Activated T-helper 17 cell treated with anti-CD3 and anti-CD28 coated beads, Interleukin-2, amount 50 U/mL, for 72 hours (primary cell): ENCODE measurements at regions not wholly inside any gene's neighbourhood (a gene's known extent, or its start where the extent isn't known, plus 50 kb on each side); places are given as distances from the start of the nearest gene placed in this dataset.
"Not testable (repeated sequence)": the region's sequence is repeated elsewhere in the genome, so short reads cannot be mapped to it uniquely, and the experiment has no call there.

Source experiments
- ATAC-seq: fragments of 150-1000 bp; cut with Tn5 transposase; replicated peaks from 2 replicates; pipeline ENCODE4 v1.10.0; 2021; ENCODE audit warnings: mild to moderate bottlenecking, moderate library complexity
- H3K27ac Mint-ChIP-seq: one replicate; pipeline ENCODE4 v1.8.0; 2022; ENCODE audit warnings: mixed read lengths
- H3K27me3 Mint-ChIP-seq: one replicate; pipeline ENCODE4 v1.8.0; 2022; ENCODE audit warnings: mixed read lengths
- H3K36me3 Mint-ChIP-seq: one replicate; pipeline ENCODE4 v1.8.0; 2022; ENCODE audit warnings: low read depth, mild to moderate bottlenecking, mixed read lengths
- H3K4me1 Mint-ChIP-seq: one replicate; pipeline ENCODE4 v1.8.0; 2022; ENCODE audit warnings: mixed read lengths
- H3K4me3 Mint-ChIP-seq: one replicate; pipeline ENCODE4 v1.8.0; 2022; ENCODE audit warnings: mild to moderate bottlenecking, mixed read lengths
- H3K9me3 Mint-ChIP-seq: one replicate; pipeline ENCODE4 v1.8.0; 2022; ENCODE audit warnings: mixed read lengths

DNA sequence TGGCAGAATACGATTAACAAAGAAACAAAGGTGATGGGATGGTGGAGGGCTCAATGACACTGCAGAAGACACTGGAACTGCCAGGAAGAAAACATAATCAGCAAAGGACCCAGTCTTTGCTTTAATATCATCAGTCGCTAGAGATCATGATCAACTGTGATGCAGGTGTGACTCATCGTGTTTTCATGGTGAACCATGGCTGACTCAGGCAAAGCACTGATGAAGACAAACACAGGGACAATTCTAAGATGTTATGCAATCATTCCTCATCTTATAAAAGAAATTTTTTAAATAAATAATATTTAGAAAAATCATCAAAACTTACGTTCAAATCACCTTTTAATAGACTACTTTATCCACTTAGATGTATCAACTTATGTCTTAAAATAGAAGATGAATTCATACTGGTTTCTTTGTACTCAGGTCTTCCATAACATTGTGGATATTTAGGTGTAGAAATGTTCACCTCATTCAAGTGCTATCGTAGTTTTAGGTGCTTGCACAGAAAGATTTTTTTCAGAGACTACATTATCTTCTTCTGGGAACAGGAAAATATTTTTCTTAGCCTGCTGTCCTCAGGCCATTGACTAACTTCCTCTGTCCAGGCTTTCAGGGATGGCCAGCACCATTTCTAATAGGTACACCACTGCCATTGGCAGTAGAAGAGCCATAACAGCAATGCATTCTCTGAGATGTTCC lies 673.4 kb upstream of the MEF2C start:
- no peaks in the 10 kb centered on the region for H3K27me3 Mint-ChIP-seq
- peaks cover 5% of the 10 kb centered on the region for H3K9me3 Mint-ChIP-seq
- no peak overlapping the region for H3K27ac Mint-ChIP-seq
- ATAC-seq, result no peak
- no peak overlapping the region for H3K4me3 Mint-ChIP-seq
- H3K36me3 Mint-ChIP-seq, result no peaks in the 10 kb centered on the region
- H3K4me1 Mint-ChIP-seq, result no peaks in the 10 kb centered on the region

DNA sequence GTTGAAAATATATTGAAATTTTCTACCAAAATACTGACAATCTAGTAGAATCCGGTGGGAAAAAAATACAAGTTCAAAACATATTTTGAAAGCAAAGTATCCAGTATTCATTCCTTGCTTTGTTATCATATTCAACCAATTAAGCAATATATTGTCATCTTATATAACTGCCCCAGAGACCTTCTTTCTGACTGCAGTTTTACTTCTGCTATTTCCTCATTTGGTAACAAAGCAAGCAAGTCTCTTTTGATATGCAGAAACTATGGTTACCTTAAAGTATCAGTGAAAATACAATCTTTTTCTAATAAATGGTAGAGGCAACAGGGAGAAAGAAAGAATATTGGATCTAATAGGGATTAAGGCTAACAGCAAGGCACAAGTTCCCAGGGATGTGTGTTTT lies 663.7 kb upstream of the MEF2C start:
- no peaks in the 10 kb centered on the region for H3K27me3 Mint-ChIP-seq
- no peak overlapping the region for H3K4me3 Mint-ChIP-seq
- H3K36me3 Mint-ChIP-seq, result no peaks in the 10 kb centered on the region
- no peaks in the 10 kb centered on the region for H3K4me1 Mint-ChIP-seq
- H3K27ac Mint-ChIP-seq, result no peak overlapping the region
- peaks cover 10% of the 10 kb centered on the region for H3K9me3 Mint-ChIP-seq
- no peak for ATAC-seq

DNA sequence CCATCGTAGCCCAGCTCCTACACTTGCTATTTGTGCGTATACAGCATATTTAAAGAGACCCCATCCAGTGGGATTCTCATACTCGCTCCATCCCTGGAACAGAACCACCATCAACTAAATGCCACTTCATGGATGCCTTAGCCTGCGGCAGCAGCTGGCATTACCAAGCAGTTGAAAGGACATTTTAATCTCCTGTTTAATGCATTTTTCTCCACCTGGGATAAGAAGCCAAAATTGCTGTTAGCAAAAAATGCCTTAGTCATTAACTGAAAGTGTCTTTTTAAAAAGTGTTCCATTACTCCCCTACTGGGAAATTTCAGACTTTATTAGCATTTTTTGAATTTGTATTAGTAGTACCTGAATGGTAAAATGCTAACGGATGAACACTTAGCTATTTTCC lies 662.6 kb upstream of the MEF2C start:
- H3K36me3 Mint-ChIP-seq, result no peaks in the 10 kb centered on the region
- ATAC-seq, result no peak
- no peaks in the 10 kb centered on the region for H3K27me3 Mint-ChIP-seq
- no peak overlapping the region for H3K27ac Mint-ChIP-seq
- H3K4me3 Mint-ChIP-seq, result no peak overlapping the region
- no peaks in the 10 kb centered on the region for H3K4me1 Mint-ChIP-seq
- H3K9me3 Mint-ChIP-seq, result peaks cover 10% of the 10 kb centered on the region

DNA sequence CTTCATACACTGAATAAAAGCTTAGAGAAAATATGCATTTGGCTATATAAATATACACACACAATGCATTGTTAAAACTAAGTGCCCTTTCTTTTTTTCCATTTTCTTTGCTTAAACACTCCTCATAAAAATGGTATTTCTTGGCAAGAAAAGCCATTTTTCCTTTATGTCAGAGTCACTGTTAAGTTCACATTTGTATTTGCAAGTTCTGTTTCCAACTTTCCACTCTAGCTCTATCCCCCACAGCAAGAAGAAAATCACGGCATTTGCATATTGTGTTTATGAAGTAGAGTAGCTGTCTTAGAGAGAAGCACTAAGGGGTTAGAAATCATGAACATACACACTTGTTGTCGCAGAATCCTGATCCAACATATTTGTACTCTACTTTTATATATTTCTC lies 662.1 kb upstream of the MEF2C start:
- Mint-ChIP-seq H3K36me3 (no peaks in the 10 kb centered on the region), H3K4me1 (no peaks in the 10 kb centered on the region), H3K27ac (no peak overlapping the region), H3K4me3 (no peak overlapping the region), H3K9me3 (peaks cover 10% of the 10 kb centered on the region), H3K27me3 (no peaks in the 10 kb centered on the region)
- ATAC-seq, result no peak

DNA sequence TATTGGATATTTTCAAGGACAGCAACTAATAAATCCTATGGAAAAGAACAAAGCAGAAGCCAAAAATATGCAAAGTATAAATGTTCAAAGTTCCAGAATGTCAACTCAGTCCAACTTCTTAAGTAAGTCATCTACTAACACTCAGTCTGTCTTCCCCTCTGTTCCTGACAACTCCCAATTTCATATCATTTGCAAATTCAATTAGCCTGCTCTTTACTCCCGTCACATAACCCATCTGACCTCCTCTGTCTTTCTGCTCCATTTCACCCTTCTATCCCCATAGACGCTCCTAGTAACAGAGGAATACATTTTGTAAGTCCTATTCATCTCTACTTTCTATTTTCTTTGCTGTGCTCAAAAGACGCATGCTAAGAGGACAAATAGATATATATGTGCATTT lies 659.8 kb upstream of the MEF2C start:
- no peaks in the 10 kb centered on the region for H3K36me3 Mint-ChIP-seq
- no peak overlapping the region for H3K4me3 Mint-ChIP-seq
- peaks cover 6% of the 10 kb centered on the region for H3K9me3 Mint-ChIP-seq
- no peak overlapping the region for H3K27ac Mint-ChIP-seq
- no peak for ATAC-seq
- no peaks in the 10 kb centered on the region for H3K4me1 Mint-ChIP-seq
- no peaks in the 10 kb centered on the region for H3K27me3 Mint-ChIP-seq

DNA sequence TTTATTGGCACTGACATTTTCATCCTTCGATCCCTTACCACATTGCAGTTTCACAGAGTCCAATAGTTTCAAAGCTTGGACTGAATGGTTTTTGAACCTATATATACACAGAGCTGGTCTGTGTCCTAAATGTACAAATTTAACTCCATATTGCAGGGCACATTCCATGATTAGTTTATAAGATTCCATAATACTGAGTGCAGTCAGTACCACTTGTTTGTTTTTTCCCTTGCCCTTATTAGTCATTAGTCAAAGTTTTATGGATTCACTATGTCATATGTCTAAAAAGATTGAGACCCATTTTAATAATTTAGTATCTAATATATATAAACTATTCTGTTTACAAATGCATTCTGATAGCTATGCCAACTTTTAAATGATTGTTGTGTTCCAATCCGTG lies 654.8 kb upstream of the MEF2C start:
- no peak for ATAC-seq
- H3K9me3 Mint-ChIP-seq, result no peaks in the 10 kb centered on the region
- H3K4me3 Mint-ChIP-seq, result no peak overlapping the region
- no peaks in the 10 kb centered on the region for H3K36me3 Mint-ChIP-seq
- no peaks in the 10 kb centered on the region for H3K27me3 Mint-ChIP-seq
- H3K27ac Mint-ChIP-seq, result no peak overlapping the region
- no peaks in the 10 kb centered on the region for H3K4me1 Mint-ChIP-seq

DNA sequence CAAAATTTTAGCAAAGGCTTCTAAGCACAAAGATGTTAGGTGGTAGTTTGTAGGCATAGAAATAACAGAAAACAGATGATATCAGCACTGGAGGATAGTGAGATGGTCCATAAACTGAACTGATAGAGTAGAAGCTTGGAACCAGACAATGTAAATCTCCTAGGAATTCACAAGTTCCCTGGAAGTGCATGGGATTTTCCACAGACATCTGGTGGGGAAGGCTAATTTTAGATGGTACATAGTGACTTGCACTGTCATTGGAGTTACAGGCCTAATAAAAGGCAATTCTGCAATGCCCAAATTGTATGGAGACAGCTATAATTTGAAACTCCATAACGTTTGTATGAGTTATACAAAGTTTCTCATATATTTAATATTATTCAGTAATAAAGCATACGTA lies 653.0 kb upstream of the MEF2C start:
- H3K27ac Mint-ChIP-seq, result no peak overlapping the region
- no peaks in the 10 kb centered on the region for H3K9me3 Mint-ChIP-seq
- no peak for ATAC-seq
- H3K36me3 Mint-ChIP-seq, result no peaks in the 10 kb centered on the region
- H3K27me3 Mint-ChIP-seq, result no peaks in the 10 kb centered on the region
- no peak overlapping the region for H3K4me3 Mint-ChIP-seq
- no peaks in the 10 kb centered on the region for H3K4me1 Mint-ChIP-seq

DNA sequence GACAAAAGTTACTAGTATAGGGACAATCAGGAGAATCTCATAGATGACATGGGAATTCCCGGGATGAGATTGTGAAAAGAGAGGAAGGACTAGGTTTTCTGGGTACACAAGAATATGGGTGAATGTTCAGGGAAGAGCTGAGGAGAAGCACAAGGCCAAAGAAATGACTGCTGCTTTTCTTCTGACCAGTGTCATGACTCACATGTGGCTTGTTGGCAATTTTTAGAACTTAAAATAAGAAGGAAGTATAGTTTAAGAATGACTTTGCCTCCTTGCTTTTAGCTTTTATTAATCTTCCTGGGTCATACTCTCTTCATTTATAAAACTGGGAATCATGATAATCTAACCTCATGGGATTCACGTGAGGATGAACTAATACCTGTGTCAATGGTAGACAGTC lies 652.4 kb upstream of the MEF2C start:
- H3K27me3 Mint-ChIP-seq, result no peaks in the 10 kb centered on the region
- H3K36me3 Mint-ChIP-seq, result no peaks in the 10 kb centered on the region
- no peaks in the 10 kb centered on the region for H3K4me1 Mint-ChIP-seq

DNA sequence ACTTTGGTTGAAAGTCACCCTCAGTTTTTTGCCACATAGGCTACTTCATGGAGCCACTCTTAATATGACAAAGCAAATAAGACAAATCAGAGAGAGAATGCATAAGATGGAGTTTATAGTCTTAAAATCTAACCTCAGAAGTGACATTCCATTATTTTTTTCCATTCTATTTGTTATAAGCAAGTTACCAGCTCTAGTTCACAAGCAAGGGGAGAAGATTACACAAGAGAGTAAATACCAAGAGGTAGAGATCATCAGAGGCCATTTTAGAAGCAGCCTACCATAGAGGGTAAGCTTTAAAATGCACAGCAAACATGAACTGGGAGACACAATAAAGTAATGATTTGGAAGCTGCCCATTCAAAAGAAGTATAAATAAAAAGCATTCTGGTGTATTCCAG lies 651.3 kb upstream of the MEF2C start:
- H3K4me3 Mint-ChIP-seq, result no peak overlapping the region
- H3K36me3 Mint-ChIP-seq, result no peaks in the 10 kb centered on the region
- ATAC-seq, result no peak
- no peak overlapping the region for H3K27ac Mint-ChIP-seq
- H3K9me3 Mint-ChIP-seq, result no peaks in the 10 kb centered on the region
- no peaks in the 10 kb centered on the region for H3K4me1 Mint-ChIP-seq
- no peaks in the 10 kb centered on the region for H3K27me3 Mint-ChIP-seq

More for the DNA sequence above, 652.4 kb upstream of the MEF2C start:
- Mint-ChIP-seq H3K9me3 (no peaks in the 10 kb centered on the region), H3K27ac (no peak overlapping the region), H3K4me3 (no peak overlapping the region)
- no peak for ATAC-seq

DNA sequence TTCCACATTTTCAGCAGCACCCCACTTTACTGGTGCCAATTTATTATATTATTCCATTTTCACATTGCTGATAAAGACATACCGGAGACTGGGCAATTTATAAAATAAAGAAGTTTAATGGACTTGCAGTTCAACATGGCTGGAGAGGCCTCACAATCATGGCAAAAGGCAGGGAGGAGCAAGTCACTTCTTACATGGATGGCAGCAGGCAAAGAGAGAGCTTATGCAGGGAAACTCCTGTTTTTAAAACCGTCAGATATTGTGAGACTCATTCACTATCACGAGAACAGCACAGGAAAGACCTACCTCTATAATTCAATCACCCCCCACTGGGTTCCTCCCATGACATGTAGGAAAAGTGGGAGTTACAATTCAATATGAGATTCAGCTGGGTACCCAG lies 641.8 kb upstream of the MEF2C start:
- Mint-ChIP-seq H3K4me3 (no peak overlapping the region), H3K9me3 (peaks cover 5% of the 10 kb centered on the region), H3K27ac (no peak overlapping the region), H3K4me1 (no peaks in the 10 kb centered on the region), H3K27me3 (no peaks in the 10 kb centered on the region), H3K36me3 (no peaks in the 10 kb centered on the region)
- no peak for ATAC-seq

DNA sequence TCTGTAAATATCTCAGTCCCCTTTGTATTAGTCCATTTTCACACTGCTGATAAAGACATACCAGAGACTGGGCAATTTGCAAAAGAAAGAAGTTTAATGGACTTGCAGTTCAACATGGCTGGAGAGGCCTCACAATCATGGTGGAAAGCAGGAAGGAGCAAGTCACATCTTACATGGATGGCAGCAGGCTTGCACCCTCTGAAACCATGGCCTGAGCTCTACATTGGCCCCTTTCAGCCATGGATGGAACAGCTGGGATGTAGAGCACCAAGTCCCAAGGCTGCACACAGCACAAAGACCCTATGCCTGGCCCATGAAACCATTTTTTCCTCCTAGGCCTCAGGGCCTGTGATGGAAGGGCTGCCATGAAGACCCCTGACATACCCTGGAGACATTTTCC lies 640.9 kb upstream of the MEF2C start:
- H3K27me3 Mint-ChIP-seq, H3K36me3 Mint-ChIP-seq: not testable (repeated sequence)

DNA sequence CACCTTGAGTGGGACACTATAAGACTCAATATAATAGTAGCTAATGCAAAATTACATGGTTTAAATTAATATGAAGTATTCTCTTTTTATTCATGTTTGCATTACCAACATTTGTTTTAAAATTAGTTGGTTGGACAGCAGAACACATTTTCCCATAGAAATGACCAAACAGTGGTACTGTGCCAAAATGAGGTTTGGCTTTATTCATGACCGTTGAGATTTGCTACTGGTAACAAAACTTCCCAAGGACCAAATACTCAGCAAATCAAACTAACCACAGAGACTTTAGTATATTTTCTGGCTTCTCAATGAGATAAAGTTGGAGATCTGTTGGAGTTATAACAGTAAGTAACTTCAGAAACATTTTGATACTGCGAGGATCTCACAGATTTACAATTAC lies 637.8 kb upstream of the MEF2C start:
- Mint-ChIP-seq H3K27ac (no peak overlapping the region), H3K36me3 (no peaks in the 10 kb centered on the region), H3K27me3 (no peaks in the 10 kb centered on the region), H3K4me1 (no peaks in the 10 kb centered on the region), H3K9me3 (peaks cover 5% of the 10 kb centered on the region), H3K4me3 (no peak overlapping the region)
- no peak for ATAC-seq

More for the DNA sequence above, 640.9 kb upstream of the MEF2C start:
- H3K9me3 Mint-ChIP-seq, ATAC-seq, H3K4me3 Mint-ChIP-seq, H3K27ac Mint-ChIP-seq, H3K4me1 Mint-ChIP-seq: not testable (repeated sequence)

DNA sequence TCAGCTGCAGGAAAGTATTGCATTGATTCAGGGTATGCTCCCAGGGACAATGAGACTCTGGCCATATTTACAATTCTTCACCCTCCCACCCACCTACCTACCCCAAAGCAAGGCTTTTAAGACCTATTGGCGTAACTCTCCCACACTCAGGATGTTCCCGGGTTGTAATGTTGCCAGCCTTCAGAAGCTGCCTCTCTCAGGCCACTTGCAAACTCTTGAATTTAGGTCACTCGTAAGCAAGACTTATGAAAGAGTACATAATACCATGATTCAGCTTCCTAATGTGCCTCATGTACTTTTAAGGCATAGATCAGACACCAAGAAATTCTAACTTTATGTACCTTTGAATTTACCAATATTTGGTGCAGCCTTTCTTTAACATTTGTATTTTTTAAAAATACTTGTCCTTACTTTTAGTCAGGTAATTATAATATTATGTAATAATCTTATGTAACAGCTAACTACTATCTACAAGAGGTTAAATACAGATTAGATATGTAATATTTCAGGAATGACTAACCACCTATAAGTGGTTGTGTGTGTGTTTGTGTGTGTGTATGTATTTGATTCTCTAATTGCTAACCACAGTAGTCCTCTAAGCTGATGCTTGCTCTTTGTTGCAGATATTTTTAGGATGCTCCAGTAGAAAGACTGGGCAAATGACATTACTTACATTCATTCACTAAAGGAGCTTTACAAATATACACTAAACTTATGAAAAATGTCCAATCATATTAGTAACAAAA lies 630.5 kb upstream of the MEF2C start:
- Mint-ChIP-seq H3K4me3 (no peak overlapping the region), H3K9me3 (no peaks in the 10 kb centered on the region), H3K36me3 (no peaks in the 10 kb centered on the region), H3K27ac (no peak overlapping the region), H3K27me3 (no peaks in the 10 kb centered on the region), H3K4me1 (no peaks in the 10 kb centered on the region)
- ATAC-seq, result no peak

DNA sequence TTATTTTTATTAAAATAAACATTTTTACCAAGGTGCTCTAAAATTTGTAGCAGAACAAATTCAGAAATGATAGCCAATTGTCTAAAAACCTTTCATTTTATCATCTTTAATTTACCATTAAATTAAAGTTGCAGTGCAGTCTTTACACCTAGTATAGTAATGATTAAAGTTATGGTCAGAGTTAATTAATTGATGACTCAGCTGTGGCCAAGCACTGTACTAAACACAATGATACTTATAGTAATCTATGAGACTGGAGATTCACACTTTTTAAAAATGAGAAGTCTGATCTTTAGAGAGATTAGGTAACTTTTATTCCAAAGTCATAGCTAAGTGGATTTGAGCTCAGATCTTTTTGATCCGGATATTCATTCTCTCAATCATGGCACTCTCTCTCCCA lies 621.1 kb upstream of the MEF2C start:
- Mint-ChIP-seq H3K27me3 (no peaks in the 10 kb centered on the region), H3K4me1 (no peaks in the 10 kb centered on the region), H3K27ac (no peak overlapping the region), H3K9me3 (peaks cover 15% of the 10 kb centered on the region), H3K36me3 (no peaks in the 10 kb centered on the region), H3K4me3 (no peak overlapping the region)
- ATAC-seq, result no peak

DNA sequence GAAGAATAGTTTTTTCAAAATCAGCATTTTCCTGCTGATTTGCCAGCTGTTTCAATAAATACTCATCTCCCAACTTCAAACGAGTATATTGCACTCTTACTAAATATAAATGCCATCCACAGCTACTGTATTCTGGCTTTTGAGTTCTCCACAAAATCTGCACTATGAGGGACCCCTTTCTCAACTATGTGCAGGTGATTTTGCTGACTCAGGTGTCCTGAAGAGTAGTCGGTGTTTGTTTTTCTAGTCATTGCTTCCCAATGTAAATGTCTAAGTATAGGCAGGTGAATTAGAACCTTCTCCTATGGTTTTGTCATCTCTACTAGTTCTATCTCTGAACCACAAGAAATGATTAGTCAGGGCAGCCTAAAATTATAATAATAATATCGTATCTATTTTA lies 616.8 kb upstream of the MEF2C start:
- Mint-ChIP-seq H3K27ac (no peak overlapping the region), H3K4me1 (no peaks in the 10 kb centered on the region), H3K36me3 (no peaks in the 10 kb centered on the region), H3K27me3 (no peaks in the 10 kb centered on the region), H3K9me3 (peaks cover 11% of the 10 kb centered on the region), H3K4me3 (no peak overlapping the region)
- no peak for ATAC-seq
